Islet precursor cell (in vitro differentiated cells): ENCODE measurements at regions not wholly inside any gene's neighbourhood (a gene's known extent, or its start where the extent isn't known, plus 50 kb on each side); places are given as distances from the start of the nearest gene placed in this dataset.
"Not testable (repeated sequence)": the region's sequence is repeated elsewhere in the genome, so short reads cannot be mapped to it uniquely, and the experiment has no call there.

ENCODE experiments used
- DNase-seq: peaks from one replicate; pipeline ENCODE4 v3.0.0-alpha.2; 2018

DNA sequence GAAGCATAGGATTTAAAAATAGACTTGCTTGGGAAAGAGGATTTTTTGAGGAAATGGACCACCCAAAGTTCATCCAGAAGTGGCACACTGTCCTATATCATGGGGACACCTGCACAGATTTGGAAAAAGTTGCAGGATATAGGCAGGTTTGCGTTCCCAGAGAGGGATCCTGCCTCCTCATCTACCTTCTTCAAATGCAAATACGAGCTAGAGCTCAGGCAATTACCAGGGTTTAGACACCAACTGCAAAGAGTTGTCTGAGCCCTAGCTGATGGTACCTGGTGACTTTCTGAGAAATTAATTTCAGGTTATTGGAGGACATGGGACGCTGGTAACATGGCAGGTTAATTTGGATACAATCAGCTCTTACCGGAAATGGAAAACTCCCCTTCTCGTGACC, 423.7 kb upstream of the MTPN start:
- no peak for DNase-seq

DNA sequence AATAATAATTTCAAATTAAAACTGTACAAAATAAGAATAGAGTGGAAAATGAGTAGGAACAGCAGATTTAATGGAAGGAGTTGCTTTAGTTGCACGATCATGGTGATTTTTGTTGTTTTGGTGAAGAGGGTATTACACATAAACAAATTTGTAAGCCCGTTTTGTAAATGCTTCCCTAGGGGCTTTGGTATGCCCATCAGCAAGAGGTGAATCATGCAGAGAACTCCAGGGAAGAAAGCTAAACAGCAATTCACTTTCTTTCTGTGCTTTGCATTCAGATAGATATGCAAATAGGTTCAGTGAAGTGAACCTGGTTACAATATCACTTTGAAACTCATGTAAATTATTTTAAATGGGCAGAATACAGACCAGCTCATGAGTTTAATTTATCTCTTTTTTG, 422.2 kb upstream of the MTPN start:
- no peak for DNase-seq

DNA sequence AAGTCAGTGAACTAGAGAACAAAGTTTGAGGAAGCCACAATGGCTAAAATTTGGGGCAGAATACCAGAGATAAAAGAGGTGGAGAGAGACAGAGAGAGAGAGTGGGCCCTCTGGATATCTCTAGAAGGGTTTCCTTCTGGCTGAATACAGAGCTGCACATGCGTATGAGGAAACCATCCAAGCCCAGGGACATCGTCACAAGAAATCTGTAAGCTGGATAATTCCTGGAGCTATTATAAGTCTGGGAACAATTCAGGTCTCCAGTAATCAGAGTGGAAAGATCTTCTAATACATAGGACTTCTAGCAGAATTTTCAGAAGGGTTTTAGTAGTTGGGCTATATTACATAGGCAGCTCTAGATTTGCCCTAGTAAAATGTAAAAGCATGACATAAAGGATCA, 415.7 kb upstream of the MTPN start:
- DNase-seq, result no peak

DNA sequence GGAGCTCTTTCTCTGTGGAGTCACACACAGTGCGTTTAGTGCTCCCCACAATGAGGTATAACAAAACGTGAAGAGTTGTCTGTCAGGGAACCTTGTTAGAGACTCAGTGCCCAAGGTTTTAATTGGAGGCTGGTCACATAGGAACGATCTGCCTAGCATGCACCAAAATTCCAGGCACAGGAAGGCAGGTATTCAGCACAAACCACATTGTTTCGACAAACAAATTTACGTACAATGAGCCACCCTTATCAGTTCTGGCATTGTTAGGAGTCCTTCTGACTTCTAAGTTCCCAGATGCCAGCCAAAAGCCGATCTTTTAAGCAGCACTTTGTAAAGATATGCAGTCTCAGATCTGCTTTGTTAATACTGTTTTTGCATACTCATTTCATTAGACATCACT, 414.2 kb upstream of the MTPN start:
- no peak for DNase-seq

DNA sequence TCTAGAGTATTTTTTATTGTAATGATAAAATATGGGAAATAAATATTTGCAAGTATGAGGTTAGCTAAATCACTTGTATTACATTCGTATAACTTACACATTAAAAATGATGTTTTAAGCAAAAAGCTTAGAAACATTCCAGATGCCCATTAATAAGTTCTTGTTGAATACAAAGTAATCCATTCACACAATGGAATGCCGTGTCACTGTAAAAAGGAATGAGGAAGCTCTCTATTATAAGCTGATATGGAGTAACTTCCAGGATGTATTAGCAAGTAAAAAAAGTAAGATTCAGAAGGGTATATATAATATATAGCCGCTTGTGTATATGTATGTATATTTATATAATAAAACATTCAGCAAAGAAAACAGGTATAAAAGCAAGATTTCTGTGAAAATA, 412.8 kb upstream of the MTPN start:
- DNase-seq, result no peak

DNA sequence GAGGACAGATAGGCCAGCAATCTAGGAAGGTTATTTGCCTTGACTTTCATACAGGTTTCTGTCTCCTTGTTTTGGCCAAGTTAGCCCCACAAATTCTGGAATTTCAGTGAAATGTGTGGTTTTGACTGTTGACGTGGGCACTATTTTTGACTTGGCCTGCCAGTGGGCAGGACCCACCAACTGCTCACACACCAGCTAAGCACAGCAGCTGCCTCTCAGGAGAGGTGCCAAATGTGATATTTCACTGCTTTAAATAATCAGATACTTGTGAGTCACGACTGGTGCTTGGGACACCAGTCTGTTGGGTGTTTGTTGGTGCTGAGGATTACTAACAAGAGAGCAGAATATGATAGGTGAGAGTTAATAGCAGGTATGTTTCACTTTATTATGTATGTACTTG, 409.7 kb upstream of the MTPN start:
- DNase-seq, result no peak

DNA sequence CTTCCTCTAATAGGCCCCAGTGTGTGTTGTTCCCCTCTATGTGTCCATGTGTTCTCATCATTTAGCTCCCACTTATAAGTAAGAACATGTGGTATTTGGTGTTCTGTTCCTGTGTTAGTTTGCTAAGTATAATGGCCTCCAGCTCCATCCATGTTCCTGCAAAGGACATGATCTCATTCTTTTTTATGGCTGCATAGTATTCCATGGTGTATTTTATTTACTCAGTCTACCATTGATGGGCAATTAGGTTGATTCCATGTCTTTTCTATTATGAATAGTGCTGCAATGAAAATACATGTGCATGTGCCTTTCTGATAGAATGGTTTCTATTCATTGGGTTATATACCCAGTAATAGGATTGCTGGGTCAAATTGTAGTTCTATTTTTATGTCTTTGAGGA, 394.2 kb upstream of the MTPN start:
- not testable (repeated sequence) for DNase-seq

DNA sequence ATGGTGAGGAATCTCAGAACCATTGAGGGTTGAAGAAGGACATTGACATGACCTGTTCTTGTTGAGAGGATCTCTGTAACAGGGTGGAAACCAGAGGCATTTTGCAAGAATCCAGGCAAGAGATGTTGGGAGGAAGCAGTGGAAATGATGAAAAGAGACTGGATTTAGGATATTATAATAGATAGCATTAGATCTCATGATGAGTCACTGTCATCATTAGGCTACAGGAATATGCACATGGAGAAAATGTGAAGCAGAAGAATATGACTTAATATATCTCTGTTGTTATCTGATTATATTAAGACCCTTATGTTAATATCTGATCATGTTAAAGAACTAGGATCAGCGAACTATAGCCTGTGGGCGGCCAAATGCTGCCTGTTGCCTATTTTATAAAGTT, 393.0 kb upstream of the MTPN start:
- no peak for DNase-seq

DNA sequence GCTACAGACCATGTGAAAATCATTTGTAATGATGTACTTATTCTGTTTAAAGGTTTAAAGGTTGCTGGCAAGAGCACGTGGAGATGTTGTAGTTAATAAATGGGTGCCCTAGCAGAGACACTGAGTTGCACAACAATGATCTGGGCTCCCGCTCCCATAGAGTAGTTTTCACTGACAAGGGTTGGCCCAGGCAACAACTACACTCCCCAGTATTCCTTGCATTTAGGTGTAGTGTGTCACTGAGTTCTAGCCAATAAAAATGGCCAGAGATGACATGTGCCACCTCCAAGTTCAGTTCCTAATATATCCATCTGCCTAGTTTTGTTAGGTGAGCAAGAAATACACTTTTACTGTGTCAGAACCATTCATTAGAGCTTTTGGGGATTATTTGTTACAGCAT, 392.1 kb upstream of the MTPN start:
- no peak for DNase-seq

DNA sequence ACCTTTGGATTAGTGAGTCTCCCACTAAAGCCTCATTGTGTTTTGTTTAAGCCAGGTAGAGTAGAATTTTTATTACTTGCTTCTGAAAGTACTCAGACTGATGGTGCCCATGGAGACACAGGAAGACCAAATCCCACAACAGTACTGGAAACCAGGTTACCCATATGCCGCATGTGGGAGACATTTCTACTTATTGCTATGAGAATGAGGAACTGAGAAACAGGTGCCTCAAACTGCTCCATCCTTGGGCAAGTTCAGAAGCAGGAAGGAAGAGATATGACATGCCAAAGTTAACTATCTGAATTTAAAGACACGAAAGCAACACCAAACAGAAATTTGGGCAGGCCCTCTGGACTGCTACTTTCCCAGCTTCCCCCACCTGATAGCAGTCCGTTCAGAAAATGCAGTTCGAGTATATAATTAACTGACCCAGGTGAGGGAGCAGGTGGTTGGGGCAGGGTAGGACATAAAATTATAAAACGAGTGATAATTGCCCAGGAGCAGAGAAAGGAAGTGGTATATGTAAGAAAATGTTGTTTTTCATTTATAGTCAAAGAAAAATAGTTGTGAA, 382.3 kb upstream of the MTPN start:
- no peak for DNase-seq

DNA sequence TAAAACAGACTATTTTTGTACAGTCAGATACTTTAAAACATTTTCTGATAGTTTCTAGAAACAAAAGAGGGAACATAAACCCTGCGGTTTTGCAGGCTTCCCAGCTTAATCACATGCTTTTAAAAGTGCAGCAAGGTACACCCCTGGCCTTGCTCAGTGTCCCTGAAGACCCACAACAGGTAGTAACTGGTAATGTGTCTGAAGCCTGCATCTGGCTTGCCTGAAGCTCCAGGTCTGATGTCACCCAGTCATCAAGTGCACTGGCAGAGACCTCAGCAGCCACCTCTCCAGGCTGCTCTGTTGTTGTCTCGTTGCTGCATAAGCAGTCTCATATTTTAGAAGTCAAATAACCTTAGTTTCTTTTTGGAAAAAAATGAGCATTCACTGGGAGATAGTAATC, 376.1 kb upstream of the MTPN start:
- DNase-seq, result no peak

DNA sequence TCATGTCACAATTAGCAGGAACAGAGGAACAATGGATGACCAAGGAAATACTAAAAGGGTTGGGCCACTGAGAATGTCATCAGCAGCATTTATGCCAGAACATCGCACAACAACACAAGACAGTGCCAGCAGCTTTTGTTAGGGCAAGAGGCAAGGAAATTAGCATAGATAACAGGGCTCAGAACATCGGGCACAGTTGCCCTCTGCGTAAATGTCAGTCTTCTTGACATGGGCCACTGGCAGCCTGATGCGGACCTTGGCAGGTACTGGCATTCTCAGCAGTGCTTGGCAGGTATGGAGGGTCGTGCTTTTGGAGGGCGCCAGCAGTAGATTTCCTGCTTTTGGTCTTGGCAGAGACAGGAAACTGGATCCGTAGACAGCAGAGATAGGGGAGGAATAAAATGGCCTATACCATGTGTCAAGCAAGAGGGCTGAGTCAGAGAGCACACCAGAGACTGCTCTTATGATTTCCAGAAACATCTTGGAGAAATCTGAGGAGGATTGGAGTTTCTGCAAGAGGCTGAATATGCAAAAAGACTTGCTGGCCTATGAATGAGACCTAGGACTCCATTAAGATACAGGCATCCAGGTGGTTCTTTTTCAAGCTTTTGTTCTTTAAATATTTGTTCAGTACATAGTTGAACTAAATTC, 371.5 kb upstream of the MTPN start:
- no peak for DNase-seq

DNA sequence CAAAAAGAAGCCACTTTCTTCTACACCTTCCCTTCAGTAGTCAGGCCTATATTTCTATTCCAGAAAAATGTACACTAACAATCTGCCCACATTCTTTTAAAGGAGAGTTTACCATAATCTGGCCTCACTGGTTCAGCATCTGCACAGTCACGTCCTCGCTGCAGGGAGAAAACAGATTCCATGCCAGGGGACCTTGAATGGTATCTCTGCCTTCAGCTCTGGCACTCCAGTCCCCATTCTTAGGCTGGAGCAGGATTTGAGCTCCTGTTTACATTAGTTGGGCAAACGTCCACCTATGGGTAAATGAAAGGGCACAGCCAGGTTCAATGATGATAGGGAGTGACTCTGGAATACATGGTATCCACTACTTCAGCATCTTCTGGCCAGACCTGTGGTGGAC, 371.0 kb upstream of the MTPN start:
- DNase-seq, result no peak

DNA sequence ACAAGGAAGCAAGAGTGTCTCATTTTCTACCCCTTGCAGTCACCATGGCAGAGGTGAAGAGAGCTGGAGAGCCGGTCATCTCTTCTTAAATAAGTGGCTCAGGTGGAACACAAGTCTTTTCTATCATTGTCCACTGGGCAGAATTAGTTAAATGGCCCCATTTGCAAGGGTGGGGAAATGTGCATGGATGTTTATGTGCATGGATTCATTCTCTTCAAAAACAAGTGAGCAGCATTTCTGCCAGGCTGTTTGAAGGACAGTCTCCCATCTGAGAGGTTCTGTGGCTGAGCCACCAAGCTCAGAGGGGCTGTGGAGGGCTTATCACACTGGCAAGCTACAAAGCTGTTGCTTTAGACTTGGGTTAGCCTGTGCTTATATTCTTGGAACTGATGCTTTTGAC, 370.3 kb upstream of the MTPN start:
- no peak for DNase-seq

DNA sequence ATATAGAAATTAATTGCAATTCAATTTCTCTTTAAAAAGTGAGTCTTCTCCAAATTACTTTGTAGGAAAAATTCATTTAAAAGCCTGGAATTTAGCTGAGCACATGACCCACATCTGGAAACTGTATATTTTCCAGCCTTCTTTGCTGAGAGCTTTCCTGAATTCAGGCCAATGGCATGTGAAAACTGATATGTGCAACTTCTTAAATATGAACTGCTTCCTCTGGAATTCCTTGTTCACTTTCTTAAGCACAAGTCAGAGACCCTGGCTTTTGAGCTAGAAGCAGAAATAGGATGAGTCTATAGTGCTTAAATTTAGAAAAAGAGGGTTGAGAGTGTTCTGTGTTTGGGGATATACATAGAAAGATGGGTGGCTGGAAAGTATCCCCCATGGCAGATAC, 365.1 kb upstream of the MTPN start:
- no peak for DNase-seq

DNA sequence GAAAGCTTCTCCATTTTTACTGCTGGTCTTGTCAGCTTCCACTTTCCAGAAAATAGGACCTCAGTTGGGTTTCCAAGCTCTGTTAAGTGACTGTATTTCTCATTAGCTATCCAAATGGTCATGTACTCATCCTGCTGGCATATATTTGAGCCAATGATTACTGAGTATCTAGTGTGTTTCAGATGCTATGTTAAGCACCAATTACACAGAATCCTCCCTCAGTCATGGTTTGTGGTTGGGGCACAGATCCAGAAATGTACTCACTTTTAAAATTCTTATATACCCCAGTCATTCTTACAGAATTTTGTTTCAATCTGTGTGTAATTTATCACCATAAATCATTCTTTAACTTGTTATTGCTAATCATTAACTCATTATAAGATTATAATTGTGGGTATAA, 362.3 kb upstream of the MTPN start:
- DNase-seq, result no peak

DNA sequence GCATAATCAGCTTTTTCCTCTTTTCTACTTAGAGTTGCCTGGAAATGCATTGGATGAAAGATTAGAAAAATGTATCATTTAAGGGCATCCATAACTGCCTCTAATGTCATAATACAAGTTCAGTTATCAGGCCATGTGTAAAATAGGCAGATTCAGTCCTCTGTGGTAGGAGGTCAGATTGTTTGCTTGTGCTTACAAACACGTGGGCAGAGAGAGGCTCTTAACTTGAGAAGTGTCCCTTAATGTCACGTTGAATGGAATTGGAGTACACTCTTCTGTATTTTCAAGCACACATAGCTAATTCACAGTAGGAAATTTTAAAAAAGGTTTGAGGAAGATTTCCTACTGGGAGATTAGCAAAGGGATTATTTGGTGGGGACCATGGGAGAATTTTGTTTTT, 359.8 kb upstream of the MTPN start:
- no peak for DNase-seq

DNA sequence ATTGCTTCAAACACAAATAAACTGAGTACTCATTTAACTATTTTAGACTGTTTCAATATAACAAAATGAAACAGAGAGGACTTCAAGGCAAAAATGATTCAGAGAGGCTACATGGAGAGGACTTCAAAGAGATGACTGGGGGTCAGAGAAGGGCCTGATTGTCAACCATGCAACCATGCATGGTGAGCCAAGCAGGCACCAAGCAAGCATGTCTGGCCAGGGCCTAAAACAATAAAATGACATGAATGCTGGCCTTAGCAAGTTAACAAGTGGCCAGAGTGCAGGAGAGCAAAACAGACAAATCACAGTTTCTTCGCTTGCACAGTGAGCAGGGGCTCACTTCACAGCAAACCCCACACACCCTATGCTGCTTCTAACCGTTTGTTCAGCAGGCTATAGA, 356.5 kb upstream of the MTPN start:
- DNase-seq, result no peak

DNA sequence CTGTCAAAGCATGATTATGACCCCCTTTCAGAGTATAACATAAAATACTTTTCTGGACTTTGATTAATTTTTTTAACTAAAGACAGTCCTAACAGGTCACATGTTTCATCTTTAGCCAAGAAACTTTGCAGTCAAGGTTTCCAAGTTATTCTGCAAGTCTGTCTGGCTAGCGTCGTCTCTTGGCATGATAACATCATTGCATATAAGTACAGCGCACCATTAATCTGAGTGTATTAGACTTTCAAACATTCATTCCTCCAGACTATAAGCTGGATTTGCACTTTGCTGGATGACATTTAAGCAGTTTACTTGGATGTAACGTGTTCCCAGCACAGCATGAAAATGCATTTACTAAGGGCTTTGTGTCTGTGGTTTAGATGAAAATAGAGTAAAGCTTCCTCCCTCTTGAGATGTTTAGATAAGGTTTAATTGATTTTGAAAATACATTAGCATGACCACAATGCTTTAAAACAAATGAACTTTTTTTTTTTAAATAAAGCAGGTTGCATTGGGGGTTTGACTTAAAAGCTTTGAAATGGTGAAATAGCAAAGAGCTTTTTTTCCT, 349.0 kb upstream of the MTPN start:
- no peak for DNase-seq

DNA sequence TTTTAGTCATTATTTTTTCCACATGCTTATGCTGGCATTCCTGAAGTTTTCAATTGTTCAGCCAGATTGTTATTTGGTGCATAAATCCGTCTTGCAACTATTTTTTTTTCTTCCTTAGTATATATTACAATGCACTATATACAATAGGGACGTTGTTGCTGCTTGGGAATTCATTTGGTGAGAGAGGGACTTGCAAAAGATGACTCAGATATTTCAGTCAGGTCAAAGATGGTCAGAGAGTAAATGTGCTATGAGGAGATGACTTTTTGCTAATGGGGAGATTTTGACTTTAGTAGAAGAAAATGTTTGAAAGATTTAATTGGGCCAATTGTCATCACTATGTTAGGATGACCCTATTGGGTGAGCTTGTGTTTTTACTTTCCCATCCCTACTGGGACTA, 348.4 kb upstream of the MTPN start:
- no peak for DNase-seq

DNA sequence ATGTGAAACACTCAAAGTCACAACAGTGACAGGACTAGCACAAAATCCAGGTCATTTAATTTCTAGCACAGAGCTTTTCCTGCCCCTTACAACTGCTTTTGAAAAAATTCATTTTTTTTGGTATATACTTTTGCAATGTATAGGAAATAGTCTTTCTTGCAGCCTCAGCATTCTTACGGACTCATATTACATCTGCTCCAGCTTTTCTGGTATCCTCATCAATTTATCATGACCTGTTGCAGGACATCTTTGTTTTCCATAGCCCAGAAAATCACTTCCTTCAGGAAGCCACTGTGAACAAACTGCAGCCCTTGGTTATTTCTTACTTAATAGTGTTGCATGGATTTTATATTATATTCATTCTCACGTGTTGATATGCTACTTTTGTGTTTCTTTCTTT, 347.9 kb upstream of the MTPN start:
- DNase-seq, result no peak

DNA sequence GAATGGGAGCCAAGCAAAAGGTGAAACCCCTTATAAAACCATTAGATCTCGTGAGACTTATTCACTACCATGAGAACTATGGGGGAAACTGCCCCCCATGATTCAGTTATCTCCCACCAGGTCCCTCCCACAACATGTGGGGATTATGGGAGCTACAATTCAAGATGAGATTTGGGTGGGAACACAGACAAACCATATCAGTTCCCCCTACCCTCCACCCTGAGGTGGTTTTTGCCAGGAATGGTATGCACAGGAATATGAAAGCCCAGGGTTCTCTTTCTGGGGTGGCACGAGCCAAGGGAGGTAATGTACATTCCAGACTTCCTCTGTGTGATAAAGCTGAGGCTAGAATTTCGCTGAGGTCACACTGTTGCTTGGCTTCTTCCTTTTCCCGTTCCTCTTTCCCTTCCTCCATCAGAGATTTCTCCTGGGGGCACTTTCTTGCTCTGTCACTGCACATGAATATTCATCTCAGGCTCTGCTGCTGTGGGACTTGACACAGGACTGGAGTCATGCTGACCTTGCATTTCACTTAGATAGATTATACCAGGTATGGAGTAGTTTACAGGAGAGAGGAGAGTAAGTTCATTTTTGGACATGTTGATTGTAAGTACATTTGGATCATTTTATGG, 347.0 kb upstream of the MTPN start:
- no peak for DNase-seq

DNA sequence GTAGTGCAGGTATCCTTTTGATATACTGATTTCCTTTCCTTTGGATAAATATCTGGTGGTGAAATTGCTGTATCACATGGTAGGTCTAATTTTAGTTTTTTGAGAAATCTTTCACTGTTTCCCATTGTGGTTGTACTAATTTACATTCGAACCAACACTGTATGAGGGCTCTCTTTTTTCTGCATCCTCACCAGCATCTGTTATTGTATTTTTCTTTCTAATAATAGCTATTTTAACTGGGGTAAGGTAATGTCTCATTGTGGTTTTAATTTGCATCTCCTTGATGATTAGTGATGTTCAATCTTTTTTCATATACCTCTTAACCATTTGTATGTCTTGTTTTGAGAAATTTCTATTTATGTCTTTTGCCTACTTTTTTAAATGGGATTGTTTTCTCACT, 335.4 kb upstream of the MTPN start:
- DNase-seq, result no peak

DNA sequence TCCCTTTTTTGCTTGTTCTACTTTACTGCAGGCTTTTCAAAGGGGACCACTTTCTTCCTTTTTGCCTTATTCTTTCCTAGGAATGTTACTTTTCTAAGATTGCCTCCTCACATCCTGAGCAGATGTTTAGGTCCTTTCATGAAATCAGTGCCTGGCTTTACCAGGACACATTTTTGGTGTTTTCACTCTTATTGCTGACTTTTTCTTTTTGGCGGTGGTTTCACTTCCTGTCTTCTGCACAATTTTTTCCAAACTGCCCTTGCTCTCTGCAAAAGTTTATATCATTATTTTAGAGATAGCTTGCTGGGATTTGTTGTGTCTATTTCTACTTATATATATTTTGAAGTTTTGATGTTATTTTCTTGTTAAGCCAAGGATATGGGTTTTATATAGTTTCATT, 332.2 kb upstream of the MTPN start:
- DNase-seq, result no peak

DNA sequence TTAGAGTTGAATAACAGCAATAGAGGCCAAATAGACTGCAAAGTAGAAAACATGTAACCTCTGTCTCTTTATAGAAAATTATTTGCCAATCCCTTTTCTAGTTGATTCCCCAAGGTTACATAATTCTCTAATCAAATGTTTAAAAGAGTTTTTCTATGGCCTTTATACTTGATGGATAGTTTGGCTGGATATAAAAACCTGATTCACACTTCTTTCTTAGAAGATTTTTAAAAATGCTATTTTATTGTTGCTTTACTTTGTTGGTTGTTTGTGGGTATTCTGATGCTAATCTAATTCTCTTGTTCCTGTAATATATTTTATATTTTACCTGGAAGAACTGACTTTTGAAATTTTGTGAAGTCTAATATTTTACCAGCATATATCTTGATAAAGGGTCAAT, 331.1 kb upstream of the MTPN start:
- DNase-seq, result no peak
